ENCODE measurements at regions not wholly inside any gene's neighbourhood (a gene's known extent, or its start where the extent isn't known, plus 50 kb on each side); places are given as distances from the start of the nearest gene placed in this dataset.

DNA sequence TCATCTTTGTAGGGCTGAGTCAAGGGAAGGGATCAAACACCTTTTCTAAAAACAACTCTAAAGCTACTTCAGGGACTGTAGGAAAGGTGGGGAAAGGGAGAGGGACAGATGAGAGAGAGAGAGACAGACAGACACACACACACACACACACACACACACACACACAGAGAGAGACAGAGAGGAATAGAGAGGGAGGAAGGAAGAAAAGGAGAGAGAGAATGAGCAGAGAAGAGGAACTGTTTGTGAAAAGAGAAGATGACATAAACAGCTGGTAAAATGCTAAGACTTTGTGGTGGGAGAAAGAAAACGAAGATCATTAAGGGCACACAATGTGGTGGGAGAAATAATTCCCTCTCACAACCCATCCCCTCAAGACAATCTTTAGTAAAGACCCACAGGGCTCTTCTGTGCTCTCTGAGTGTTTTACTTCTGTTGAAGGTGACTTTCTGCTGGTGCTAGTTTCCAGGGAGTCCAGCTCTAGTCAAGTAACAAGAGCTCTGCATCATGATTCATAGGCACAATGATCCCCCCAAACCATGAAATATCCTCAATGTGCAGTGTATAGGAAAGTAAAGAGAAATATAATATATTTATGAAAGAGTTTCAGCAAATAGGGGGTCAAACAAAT is 77.2 kb upstream of the STK17B start:
- Mint-ChIP-seq H3K4me3 (ENCODE audit: unreplicated experiment) (no peak overlapping the region), H3K27ac (ENCODE audit: low read depth, unreplicated experiment) (no peak overlapping the region), H3K36me3 (ENCODE audit: insufficient read depth, unreplicated experiment) (peaks cover 8% of the 10 kb centered on the region), H3K27me3 (ENCODE audit: insufficient read depth, unreplicated experiment) (no peaks in the 10 kb centered on the region), H3K4me1 (ENCODE audit: insufficient read depth, unreplicated experiment) (peaks cover 29% of the 10 kb centered on the region), H3K9me3 (ENCODE audit: unreplicated experiment) (no peaks in the 10 kb centered on the region)
- TF ChIP-seq, protein P1, sequence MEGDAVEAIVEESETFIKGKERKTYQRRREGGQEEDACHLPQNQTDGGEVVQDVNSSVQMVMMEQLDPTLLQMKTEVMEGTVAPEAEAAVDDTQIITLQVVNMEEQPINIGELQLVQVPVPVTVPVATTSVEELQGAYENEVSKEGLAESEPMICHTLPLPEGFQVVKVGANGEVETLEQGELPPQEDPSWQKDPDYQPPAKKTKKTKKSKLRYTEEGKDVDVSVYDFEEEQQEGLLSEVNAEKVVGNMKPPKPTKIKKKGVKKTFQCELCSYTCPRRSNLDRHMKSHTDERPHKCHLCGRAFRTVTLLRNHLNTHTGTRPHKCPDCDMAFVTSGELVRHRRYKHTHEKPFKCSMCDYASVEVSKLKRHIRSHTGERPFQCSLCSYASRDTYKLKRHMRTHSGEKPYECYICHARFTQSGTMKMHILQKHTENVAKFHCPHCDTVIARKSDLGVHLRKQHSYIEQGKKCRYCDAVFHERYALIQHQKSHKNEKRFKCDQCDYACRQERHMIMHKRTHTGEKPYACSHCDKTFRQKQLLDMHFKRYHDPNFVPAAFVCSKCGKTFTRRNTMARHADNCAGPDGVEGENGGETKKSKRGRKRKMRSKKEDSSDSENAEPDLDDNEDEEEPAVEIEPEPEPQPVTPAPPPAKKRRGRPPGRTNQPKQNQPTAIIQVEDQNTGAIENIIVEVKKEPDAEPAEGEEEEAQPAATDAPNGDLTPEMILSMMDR (IDR thresholded peaks at IDR 0.05; ENCODE audit: unreplicated experiment) = no peak
- ChIA-PET POLR2A (no interaction called here), CTCF (interaction anchor here (0.6 to 0.7 kb wide), 4 partner anchors 8 to 672 kb away, joined by 3 to 4 read pairs (median 3); no protein-coding TSS in a partner anchor)
- DNase-seq (ENCODE audit: unreplicated experiment) = no peak
- no TSS peak for BruUV-seq (replicated peaks)
- intact Hi-C loops (cut with micrococcal nuclease) = no loop called here

DNA sequence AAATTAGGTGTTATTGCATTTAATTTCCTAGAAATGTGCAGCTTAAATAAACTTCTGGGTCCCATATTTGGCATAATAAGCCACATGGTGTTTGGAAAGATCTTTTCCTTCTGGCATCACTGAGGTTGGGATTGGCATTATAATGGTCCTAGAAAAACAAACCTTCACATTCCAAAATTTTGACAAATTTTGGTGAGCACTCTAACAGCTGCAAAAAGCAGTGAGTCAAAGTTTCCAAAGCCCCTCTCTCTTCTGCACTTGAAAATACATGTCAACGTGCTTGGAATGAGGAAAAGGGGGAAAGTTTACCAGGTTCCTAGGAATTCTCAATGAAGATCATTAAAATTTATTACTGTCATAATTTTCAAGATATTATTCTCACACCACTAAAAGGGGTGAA is 77.8 kb upstream of the STK17B start:
- Mint-ChIP-seq H3K4me1 (ENCODE audit: insufficient read depth, unreplicated experiment) (peaks cover 30% of the 10 kb centered on the region), H3K4me3 (ENCODE audit: unreplicated experiment) (no peak overlapping the region), H3K9me3 (ENCODE audit: unreplicated experiment) (no peaks in the 10 kb centered on the region), H3K27me3 (ENCODE audit: insufficient read depth, unreplicated experiment) (no peaks in the 10 kb centered on the region), H3K36me3 (ENCODE audit: insufficient read depth, unreplicated experiment) (peaks cover 8% of the 10 kb centered on the region), H3K27ac (ENCODE audit: low read depth, unreplicated experiment) (no peak overlapping the region)
- POLR2A ChIA-PET = no interaction called here
- intact Hi-C loops (cut with micrococcal nuclease) = no loop called here
- CTCF ChIA-PET = interaction anchor here (0.6 kb wide), 1 partner anchor 9 kb away, joined by 3 read pairs; no protein-coding TSS in a partner anchor
- no peak for DNase-seq (ENCODE audit: unreplicated experiment)
- no TSS peak for BruUV-seq (replicated peaks)
- TF ChIP-seq, protein P1 (IDR thresholded peaks at IDR 0.05; ENCODE audit: unreplicated experiment) = no peak

DNA sequence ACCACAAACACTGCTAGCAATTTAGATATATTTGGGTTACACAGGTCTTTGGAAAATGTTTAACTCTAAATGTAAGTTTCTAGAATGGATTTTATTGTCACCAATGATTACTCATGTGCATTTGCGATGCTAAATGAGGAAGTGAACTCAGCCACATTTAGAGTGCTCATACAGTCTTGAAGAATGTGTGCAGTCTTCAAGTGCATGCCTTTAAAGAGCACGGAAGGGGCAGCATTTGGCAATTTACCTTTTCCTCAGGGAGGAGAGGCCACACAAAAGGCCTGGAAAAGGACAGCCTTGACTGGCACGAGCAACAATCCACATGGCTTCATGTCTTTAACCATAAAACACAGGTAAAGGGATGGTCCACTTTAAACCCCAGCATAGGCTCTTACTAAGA is 78.5 kb upstream of the STK17B start:
- Mint-ChIP-seq H3K9me3 (ENCODE audit: unreplicated experiment) (no peaks in the 10 kb centered on the region), H3K27ac (ENCODE audit: low read depth, unreplicated experiment) (no peak overlapping the region), H3K4me1 (ENCODE audit: insufficient read depth, unreplicated experiment) (peaks cover 24% of the 10 kb centered on the region), H3K27me3 (ENCODE audit: insufficient read depth, unreplicated experiment) (no peaks in the 10 kb centered on the region), H3K4me3 (ENCODE audit: unreplicated experiment) (no peak overlapping the region), H3K36me3 (ENCODE audit: insufficient read depth, unreplicated experiment) (peaks cover 8% of the 10 kb centered on the region)
- POLR2A ChIA-PET = no interaction called here
- intact Hi-C loops (cut with micrococcal nuclease) = no loop called here
- TF ChIP-seq, protein P1 (IDR thresholded peaks at IDR 0.05; ENCODE audit: unreplicated experiment) = no peak
- BruUV-seq (replicated peaks) = no TSS peak
- no peak for DNase-seq (ENCODE audit: unreplicated experiment)
- CTCF ChIA-PET = no interaction called here

DNA sequence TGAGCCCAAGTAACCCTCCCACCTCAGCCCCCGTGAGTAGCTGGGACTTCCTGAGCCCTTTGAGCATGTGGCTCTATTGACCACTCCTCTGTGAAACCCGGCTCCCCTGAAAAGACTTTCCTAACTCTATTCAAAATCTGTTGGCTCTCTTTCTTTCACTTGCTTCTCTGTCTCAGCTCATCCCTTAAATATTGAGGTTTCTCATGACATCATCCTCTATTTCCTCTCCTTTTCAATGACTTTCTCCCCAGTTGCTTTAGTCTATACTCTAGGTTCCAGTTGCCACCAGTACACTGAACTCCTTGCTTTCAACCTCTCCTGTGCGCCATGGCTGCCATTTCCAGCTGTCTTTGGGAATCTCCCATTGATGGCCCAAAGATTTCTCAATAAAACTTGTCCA is 79.8 kb upstream of the STK17B start:
- H3K9me3 Mint-ChIP-seq (ENCODE audit: unreplicated experiment) = no peaks in the 10 kb centered on the region
- H3K27me3 Mint-ChIP-seq (ENCODE audit: insufficient read depth, unreplicated experiment) = no peaks in the 10 kb centered on the region
- no TSS peak for BruUV-seq (replicated peaks)
- peaks cover 11% of the 10 kb centered on the region for H3K4me1 Mint-ChIP-seq (ENCODE audit: insufficient read depth, unreplicated experiment)
- no peak overlapping the region for H3K4me3 Mint-ChIP-seq (ENCODE audit: unreplicated experiment)
- CTCF ChIA-PET = interaction anchor here (0.6 kb wide), 1 partner anchor 11 kb away, joined by 4 read pairs; no protein-coding TSS in a partner anchor
- TF ChIP-seq, protein P1 (IDR thresholded peaks at IDR 0.05; ENCODE audit: unreplicated experiment) = no peak
- POLR2A ChIA-PET = interaction anchor here (0.8 kb wide), 1 partner anchor 12 kb away, joined by 3 read pairs; no protein-coding TSS in a partner anchor
- intact Hi-C loops (cut with micrococcal nuclease) = no loop called here
- peaks cover 8% of the 10 kb centered on the region for H3K36me3 Mint-ChIP-seq (ENCODE audit: insufficient read depth, unreplicated experiment)
- DNase-seq (ENCODE audit: unreplicated experiment) = no peak
- no peak overlapping the region for H3K27ac Mint-ChIP-seq (ENCODE audit: low read depth, unreplicated experiment)
